ENCODE measurements at regions not wholly inside any gene's neighbourhood (a gene's known extent, or its start where the extent isn't known, plus 50 kb on each side); places are given as distances from the start of the nearest gene placed in this dataset.

- no peak overlapping the region for H3K27ac ChIP-seq (ENCODE audit: low read depth, low read length)
These were observed 172.9 kb downstream of the KCTD12 start for GRCh38 chr13:76713280-76713679.

GRCh38 chr13:76711550-76712182, 174.5 kb downstream of the KCTD12 start:
- Histone ChIP-seq H3K27ac (ENCODE audit: low read depth, low read length) (no peak overlapping the region), H3K27me3 (ENCODE audit: control insufficient read depth, insufficient read depth, low read length) (no peaks in the 10 kb centered on the region), H3K36me3 (ENCODE audit: control insufficient read depth, insufficient read depth, low read length) (no peaks in the 10 kb centered on the region), H3K4me3 (ENCODE audit: low read depth, low read length) (no peak overlapping the region), H3K4me1 (ENCODE audit: control insufficient read depth, insufficient read depth, low read length) (peaks cover 15% of the 10 kb centered on the region; the same call in 1 of the 2 replicates), H3K9me3 (ENCODE audit: control insufficient read depth, insufficient read depth, low read length) (no peaks in the 10 kb centered on the region), H3K9ac (ENCODE audit: low read depth, low read length) (no peak overlapping the region)

More at GRCh38 chr13:76713280-76713679, 172.9 kb downstream of the KCTD12 start:
- Histone ChIP-seq H3K4me1 (ENCODE audit: control insufficient read depth, insufficient read depth, low read length) (peaks cover 15% of the 10 kb centered on the region; the same call in 1 of the 2 replicates), H3K9ac (ENCODE audit: low read depth, low read length) (no peak overlapping the region), H3K9me3 (ENCODE audit: control insufficient read depth, insufficient read depth, low read length) (no peaks in the 10 kb centered on the region), H3K27me3 (ENCODE audit: control insufficient read depth, insufficient read depth, low read length) (no peaks in the 10 kb centered on the region), H3K36me3 (ENCODE audit: control insufficient read depth, insufficient read depth, low read length) (no peaks in the 10 kb centered on the region), H3K4me3 (ENCODE audit: low read depth, low read length) (no peak overlapping the region)

DNA sequence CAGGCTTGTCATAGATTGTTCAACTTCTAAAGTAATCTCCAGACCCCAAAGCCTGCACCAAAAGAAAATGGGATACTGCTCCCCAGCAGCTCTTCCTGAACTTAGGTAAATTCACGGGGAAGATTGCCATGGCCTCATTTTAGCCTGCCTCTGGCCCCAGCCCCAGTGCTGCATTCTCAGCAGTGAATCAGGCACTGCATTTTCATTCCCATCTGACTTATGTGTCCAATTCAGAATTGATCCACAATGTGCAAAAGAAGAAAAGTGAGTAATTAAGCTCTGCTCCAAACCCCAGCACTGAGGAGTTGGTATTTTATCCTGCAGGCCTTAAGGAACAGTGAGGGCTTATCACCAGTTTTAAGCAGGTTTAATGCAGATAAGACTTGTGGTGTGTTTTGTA, 176.4 kb downstream of the KCTD12 start:
- H3K27me3 ChIP-seq (ENCODE audit: control insufficient read depth, insufficient read depth, low read length) = no peaks in the 10 kb centered on the region
- H3K9me3 ChIP-seq (ENCODE audit: control insufficient read depth, insufficient read depth, low read length) = no peaks in the 10 kb centered on the region
- H3K4me1 ChIP-seq (ENCODE audit: control insufficient read depth, insufficient read depth, low read length) = 0 out of 2 replicates have a peak, but pooled peaks cover under 1% of the 10 kb centered on the region
- no peak overlapping the region for H3K9ac ChIP-seq (ENCODE audit: low read depth, low read length)
- no peak overlapping the region for H3K27ac ChIP-seq (ENCODE audit: low read depth, low read length)
- H3K4me3 ChIP-seq (ENCODE audit: low read depth, low read length) = no peak overlapping the region
- no peaks in the 10 kb centered on the region for H3K36me3 ChIP-seq (ENCODE audit: control insufficient read depth, insufficient read depth, low read length)

DNA sequence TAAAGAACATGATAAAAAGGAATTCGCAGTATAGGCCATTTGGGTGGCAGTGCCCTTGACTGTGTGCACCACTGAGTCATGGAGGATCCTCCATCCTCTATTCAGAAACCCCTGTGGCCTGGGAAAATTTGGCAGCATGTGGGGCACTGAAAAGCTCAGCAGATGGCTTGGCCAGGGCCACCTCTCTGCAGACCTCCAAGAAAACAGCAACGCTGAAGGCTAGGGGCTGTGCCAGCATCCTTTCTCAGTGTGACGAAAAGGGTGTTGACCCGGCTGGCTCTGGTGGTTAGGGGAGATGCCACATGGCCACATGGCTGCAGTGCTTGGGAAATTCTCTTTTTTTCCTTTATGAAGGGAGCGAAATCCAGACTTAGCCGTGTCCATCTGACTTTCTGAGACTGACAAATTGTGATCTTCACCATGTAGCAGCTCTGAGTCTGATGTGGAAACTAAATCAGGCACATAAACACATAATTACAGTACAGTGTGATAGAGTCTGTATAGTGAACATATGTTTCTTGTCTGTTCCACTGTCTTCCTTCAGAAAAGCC, 178.0 kb downstream of the KCTD12 start:
- no peaks in the 10 kb centered on the region for H3K4me1 ChIP-seq (ENCODE audit: control insufficient read depth, insufficient read depth, low read length)
- H3K4me3 ChIP-seq (ENCODE audit: low read depth, low read length) = no peak overlapping the region
- H3K9me3 ChIP-seq (ENCODE audit: control insufficient read depth, insufficient read depth, low read length) = no peaks in the 10 kb centered on the region
- no peak overlapping the region for H3K27ac ChIP-seq (ENCODE audit: low read depth, low read length)
- H3K27me3 ChIP-seq (ENCODE audit: control insufficient read depth, insufficient read depth, low read length) = no peaks in the 10 kb centered on the region
- no peak overlapping the region for H3K9ac ChIP-seq (ENCODE audit: low read depth, low read length)
- H3K36me3 ChIP-seq (ENCODE audit: control insufficient read depth, insufficient read depth, low read length) = no peaks in the 10 kb centered on the region

DNA sequence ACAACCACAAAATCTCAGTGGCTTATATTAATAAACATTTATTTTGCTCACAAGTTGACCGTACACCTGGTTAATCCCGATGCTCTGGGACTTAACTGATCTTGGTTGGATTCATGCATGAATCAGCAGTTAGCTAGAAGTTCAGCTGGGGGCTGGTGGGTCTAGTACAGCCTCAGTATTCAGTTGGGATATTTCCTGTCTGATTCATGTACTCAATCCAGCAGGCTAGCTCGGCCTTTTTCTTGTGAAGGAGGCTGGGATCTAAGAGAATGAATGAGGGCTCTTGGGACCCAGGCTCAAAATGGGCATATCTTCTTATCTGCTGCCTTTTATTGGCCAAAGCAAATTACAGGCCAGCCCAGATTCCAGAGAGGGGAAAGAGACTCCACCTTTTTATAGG, 178.8 kb downstream of the KCTD12 start:
- Histone ChIP-seq H3K4me3 (ENCODE audit: low read depth, low read length) (no peak overlapping the region), H3K9ac (ENCODE audit: low read depth, low read length) (no peak overlapping the region), H3K27me3 (ENCODE audit: control insufficient read depth, insufficient read depth, low read length) (no peaks in the 10 kb centered on the region), H3K9me3 (ENCODE audit: control insufficient read depth, insufficient read depth, low read length) (no peaks in the 10 kb centered on the region), H3K36me3 (ENCODE audit: control insufficient read depth, insufficient read depth, low read length) (no peaks in the 10 kb centered on the region), H3K27ac (ENCODE audit: low read depth, low read length) (no peak overlapping the region), H3K4me1 (ENCODE audit: control insufficient read depth, insufficient read depth, low read length) (no peaks in the 10 kb centered on the region)

GRCh38 chr13:76703621-76704288, 182.4 kb downstream of the KCTD12 start:
- no peak overlapping the region for H3K4me3 ChIP-seq (ENCODE audit: low read depth, low read length)
- no peaks in the 10 kb centered on the region for H3K27me3 ChIP-seq (ENCODE audit: control insufficient read depth, insufficient read depth, low read length)
- no peak overlapping the region for H3K9ac ChIP-seq (ENCODE audit: low read depth, low read length)
- no peaks in the 10 kb centered on the region for H3K9me3 ChIP-seq (ENCODE audit: control insufficient read depth, insufficient read depth, low read length)
- no peaks in the 10 kb centered on the region for H3K36me3 ChIP-seq (ENCODE audit: control insufficient read depth, insufficient read depth, low read length)
- H3K4me1 ChIP-seq (ENCODE audit: control insufficient read depth, insufficient read depth, low read length) = no peaks in the 10 kb centered on the region
- no peak overlapping the region for H3K27ac ChIP-seq (ENCODE audit: low read depth, low read length)

DNA sequence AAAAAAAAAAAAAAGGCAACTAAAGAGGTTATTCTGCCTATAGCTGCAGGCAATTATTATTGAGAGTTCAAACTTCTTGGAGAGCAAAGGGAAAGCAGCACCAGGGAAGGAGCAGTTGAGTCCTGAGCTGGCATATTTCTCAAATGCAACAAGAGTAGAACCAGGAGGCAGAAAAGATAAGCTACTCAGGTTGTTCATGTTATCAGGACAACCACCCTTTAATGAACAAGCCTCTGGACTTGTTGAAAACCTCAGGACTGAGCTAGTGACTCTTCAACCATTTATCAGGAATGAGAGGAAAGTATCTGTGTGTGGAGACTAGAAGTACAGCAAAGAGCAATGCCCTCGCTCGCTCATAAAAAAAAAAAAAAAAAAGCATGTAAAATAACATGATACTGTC, 183.0 kb downstream of the KCTD12 start:
- H3K9me3 ChIP-seq (ENCODE audit: control insufficient read depth, insufficient read depth, low read length) = no peaks in the 10 kb centered on the region
- no peaks in the 10 kb centered on the region for H3K4me1 ChIP-seq (ENCODE audit: control insufficient read depth, insufficient read depth, low read length)
- no peak overlapping the region for H3K9ac ChIP-seq (ENCODE audit: low read depth, low read length)
- no peaks in the 10 kb centered on the region for H3K27me3 ChIP-seq (ENCODE audit: control insufficient read depth, insufficient read depth, low read length)
- no peak overlapping the region for H3K27ac ChIP-seq (ENCODE audit: low read depth, low read length)
- H3K36me3 ChIP-seq (ENCODE audit: control insufficient read depth, insufficient read depth, low read length) = no peaks in the 10 kb centered on the region
- H3K4me3 ChIP-seq (ENCODE audit: low read depth, low read length) = no peak overlapping the region

DNA sequence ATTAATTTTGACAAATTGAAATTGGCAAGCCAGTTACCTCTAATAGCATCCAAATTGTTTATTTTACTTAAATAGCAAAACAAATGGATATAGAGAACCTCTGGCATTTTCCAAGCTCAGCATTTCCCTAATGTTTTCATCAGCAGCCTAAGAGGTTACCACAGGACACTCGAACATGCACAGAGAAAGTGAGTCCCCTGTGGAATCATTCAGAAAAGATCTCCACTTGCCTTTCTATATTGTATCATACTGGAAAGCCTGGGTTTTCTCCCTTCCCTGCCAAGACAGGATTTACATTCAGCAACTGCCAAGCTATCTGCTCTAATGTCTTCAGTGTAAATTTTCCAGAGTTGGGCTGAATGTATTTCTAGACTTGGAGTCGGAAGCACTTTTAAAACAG, 188.9 kb downstream of the KCTD12 start:
- H3K9me3 ChIP-seq (ENCODE audit: control insufficient read depth, insufficient read depth, low read length) = no peaks in the 10 kb centered on the region
- no peak overlapping the region for H3K27ac ChIP-seq (ENCODE audit: low read depth, low read length)
- H3K9ac ChIP-seq (ENCODE audit: low read depth, low read length) = no peak overlapping the region
- no peak overlapping the region for H3K4me3 ChIP-seq (ENCODE audit: low read depth, low read length)
- no peaks in the 10 kb centered on the region for H3K4me1 ChIP-seq (ENCODE audit: control insufficient read depth, insufficient read depth, low read length)
- H3K27me3 ChIP-seq (ENCODE audit: control insufficient read depth, insufficient read depth, low read length) = no peaks in the 10 kb centered on the region
- H3K36me3 ChIP-seq (ENCODE audit: control insufficient read depth, insufficient read depth, low read length) = no peaks in the 10 kb centered on the region

GRCh38 chr13:76696370-76696769, 189.8 kb downstream of the KCTD12 start:
- Histone ChIP-seq H3K9me3 (ENCODE audit: control insufficient read depth, insufficient read depth, low read length) (no peaks in the 10 kb centered on the region), H3K36me3 (ENCODE audit: control insufficient read depth, insufficient read depth, low read length) (no peaks in the 10 kb centered on the region), H3K4me3 (ENCODE audit: low read depth, low read length) (no peak overlapping the region), H3K27me3 (ENCODE audit: control insufficient read depth, insufficient read depth, low read length) (no peaks in the 10 kb centered on the region), H3K4me1 (ENCODE audit: control insufficient read depth, insufficient read depth, low read length) (no peaks in the 10 kb centered on the region), H3K9ac (ENCODE audit: low read depth, low read length) (no peak overlapping the region), H3K27ac (ENCODE audit: low read depth, low read length) (no peak overlapping the region)

DNA sequence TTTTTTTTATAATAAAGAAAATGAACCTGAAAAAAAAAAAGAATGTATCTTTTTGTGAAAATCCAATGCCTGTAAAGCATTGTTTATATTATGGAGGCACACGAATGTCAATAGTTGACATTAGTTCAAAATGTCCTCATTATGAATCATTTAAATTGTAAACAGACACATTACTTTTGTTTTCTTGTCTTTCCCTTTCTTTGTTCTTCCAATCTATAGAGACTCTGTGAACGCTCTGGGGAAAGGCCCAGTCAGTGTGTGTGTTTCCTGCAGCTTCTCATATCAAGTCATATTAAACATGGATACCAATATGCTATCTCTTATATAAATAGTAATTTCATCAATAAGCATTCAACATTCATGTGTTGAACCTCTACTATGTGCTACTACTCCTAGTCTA, 193.1 kb downstream of the KCTD12 start:
- Histone ChIP-seq H3K4me3 (ENCODE audit: low read depth, low read length) (no peak overlapping the region), H3K27me3 (ENCODE audit: control insufficient read depth, insufficient read depth, low read length) (no peaks in the 10 kb centered on the region), H3K27ac (ENCODE audit: low read depth, low read length) (no peak overlapping the region), H3K4me1 (ENCODE audit: control insufficient read depth, insufficient read depth, low read length) (no peaks in the 10 kb centered on the region), H3K9ac (ENCODE audit: low read depth, low read length) (no peak overlapping the region), H3K36me3 (ENCODE audit: control insufficient read depth, insufficient read depth, low read length) (no peaks in the 10 kb centered on the region), H3K9me3 (ENCODE audit: control insufficient read depth, insufficient read depth, low read length) (no peaks in the 10 kb centered on the region)

- Histone ChIP-seq H3K4me3 (ENCODE audit: low read depth, low read length) (no peak overlapping the region), H3K27me3 (ENCODE audit: control insufficient read depth, insufficient read depth, low read length) (no peaks in the 10 kb centered on the region)
These were observed 193.9 kb downstream of the KCTD12 start for GRCh38 chr13:76692346-76692745.

More at GRCh38 chr13:76692346-76692745, 193.9 kb downstream of the KCTD12 start:
- no peaks in the 10 kb centered on the region for H3K4me1 ChIP-seq (ENCODE audit: control insufficient read depth, insufficient read depth, low read length)
- no peaks in the 10 kb centered on the region for H3K9me3 ChIP-seq (ENCODE audit: control insufficient read depth, insufficient read depth, low read length)
- no peak overlapping the region for H3K9ac ChIP-seq (ENCODE audit: low read depth, low read length)
- H3K36me3 ChIP-seq (ENCODE audit: control insufficient read depth, insufficient read depth, low read length) = no peaks in the 10 kb centered on the region
- H3K27ac ChIP-seq (ENCODE audit: low read depth, low read length) = no peak overlapping the region
